Naive B cell (primary cell): ENCODE measurements at regions not wholly inside any gene's neighbourhood (a gene's known extent, or its start where the extent isn't known, plus 50 kb on each side); places are given as distances from the start of the nearest gene placed in this dataset.
A peak's percentile ranks its signal among the peaks of the same experiment; 100 is the strongest.

ENCODE experiments used
- ATAC-seq, 2 donors: fragments of 150-1000 bp; cut with Tn5 transposase; 2 replicates each; pipeline ENCODE4 v1.10.0; 2021; ENCODE audit warnings: low read depth in 2 of 2, mild to moderate bottlenecking in 2 of 2, moderate library complexity in 2 of 2
- DNase-seq: peaks from one replicate; pipeline ENCODE4 v3.0.0; 2022
- H3K27ac Mint-ChIP-seq, 6 donors: one replicate each; pipeline ENCODE4 v1.8.0; 2020 to 2022; ENCODE audit warnings: mild to moderate bottlenecking in 6 of 6, mixed read lengths in 6 of 6, moderate library complexity in 5 of 6, inconsistent platforms in 2 of 6
- H3K27me3 Mint-ChIP-seq, 3 donors: one replicate each; pipeline ENCODE4 v1.8.0; 2021 to 2022; ENCODE audit warnings: mixed read lengths in 3 of 3, mild to moderate bottlenecking in 1 of 3
- H3K36me3 Mint-ChIP-seq, 2 donors: one replicate each; pipeline ENCODE4 v1.8.0; 2020 to 2022; ENCODE audit warnings: mixed read lengths in 2 of 2, inconsistent platforms in 1 of 2, mild to moderate bottlenecking in 1 of 2
- H3K4me1 Mint-ChIP-seq, 3 donors: one replicate each; pipeline ENCODE4 v1.8.0; 2020 to 2022; ENCODE audit warnings: mixed read lengths in 3 of 3, inconsistent platforms in 1 of 3, mild to moderate bottlenecking in 1 of 3, moderate library complexity in 1 of 3
- H3K4me3 Mint-ChIP-seq, 8 donors: one replicate each; pipeline ENCODE4 v1.8.0; 2020 to 2022; ENCODE audit warnings: mild to moderate bottlenecking in 8 of 8, mixed read lengths in 8 of 8, moderate library complexity in 8 of 8, inconsistent platforms in 2 of 8
- H3K9me3 Mint-ChIP-seq, 7 donors: one replicate each; pipeline ENCODE4 v1.8.0; 2020 to 2022; ENCODE audit warnings: mixed read lengths in 7 of 7, mild to moderate bottlenecking in 5 of 7, inconsistent platforms in 2 of 7, moderate library complexity in 1 of 7

- no peaks in the 10 kb centered on the region for H3K27me3 Mint-ChIP-seq
- no peak for DNase-seq
- H3K36me3 Mint-ChIP-seq, result peaks cover 0 to 4% of the 10 kb centered on the region in 2 donors
- H3K9me3 Mint-ChIP-seq, result peaks cover 0 to 2% (median 0%) of the 10 kb centered on the region in 7 donors
- no peak overlapping the region for H3K27ac Mint-ChIP-seq
- H3K4me1 Mint-ChIP-seq, result peaks cover 3 to 6% (median 3%) of the 10 kb centered on the region in 3 donors
- no peak for ATAC-seq
- H3K4me3 Mint-ChIP-seq, result no peak overlapping the region
Measured at GRCh38 chr6:126091466-126091865, 105.1 kb downstream of the TRMT11 start.

GRCh38 chr6:126093108-126093507 lies 106.8 kb downstream of the TRMT11 start:
- H3K27me3 Mint-ChIP-seq, result no peaks in the 10 kb centered on the region
- no peak overlapping the region for H3K27ac Mint-ChIP-seq
- no peak overlapping the region for H3K4me3 Mint-ChIP-seq
- DNase-seq (no peak), ATAC-seq (no peak)
- H3K4me1 Mint-ChIP-seq, result peaks cover 0 to 3% (median 0%) of the 10 kb centered on the region in 3 donors
- peaks cover 0 to 2% (median 0%) of the 10 kb centered on the region in 7 donors for H3K9me3 Mint-ChIP-seq
- peaks cover 0 to 4% of the 10 kb centered on the region in 2 donors for H3K36me3 Mint-ChIP-seq

GRCh38 chr6:126094411-126094810 lies 108.1 kb downstream of the TRMT11 start:
- Mint-ChIP-seq H3K4me3 (no peak overlapping the region), H3K27ac (no peak overlapping the region), H3K36me3 (peaks cover 0 to 4% of the 10 kb centered on the region in 2 donors), H3K4me1 (peaks cover 0 to 5% (median 0%) of the 10 kb centered on the region in 3 donors), H3K9me3 (peaks cover 0 to 2% (median 0%) of the 10 kb centered on the region in 7 donors), H3K27me3 (no peaks in the 10 kb centered on the region)
- ATAC-seq (no peak), DNase-seq (no peak)

- DNase-seq (no peak), ATAC-seq (no peak)
- Mint-ChIP-seq H3K4me3 (no peak overlapping the region), H3K9me3 (peaks cover 0 to 2% (median 0%) of the 10 kb centered on the region in 7 donors), H3K36me3 (peaks cover 7 to 22% of the 10 kb centered on the region in 2 donors), H3K4me1 (peaks cover 0 to 5% (median 0%) of the 10 kb centered on the region in 3 donors), H3K27me3 (no peaks in the 10 kb centered on the region), H3K27ac (no peak overlapping the region)
Measured at GRCh38 chr6:126100386-126100785, 114.0 kb downstream of the TRMT11 start.

GRCh38 chr6:126102358-126102757 lies 116.0 kb downstream of the TRMT11 start:
- no peak overlapping the region for H3K4me3 Mint-ChIP-seq
- no peaks in the 10 kb centered on the region for H3K9me3 Mint-ChIP-seq
- no peak for DNase-seq
- H3K4me1 Mint-ChIP-seq, result peaks cover 0 to 5% (median 0%) of the 10 kb centered on the region in 3 donors
- H3K36me3 Mint-ChIP-seq, result peaks cover 7 to 26% of the 10 kb centered on the region in 2 donors
- ATAC-seq, result no peak
- H3K27ac Mint-ChIP-seq, result no peak overlapping the region
- no peaks in the 10 kb centered on the region for H3K27me3 Mint-ChIP-seq

GRCh38 chr6:126103993-126104392 lies 117.7 kb downstream of the TRMT11 start:
- no peaks in the 10 kb centered on the region for H3K27me3 Mint-ChIP-seq
- no peaks in the 10 kb centered on the region for H3K4me1 Mint-ChIP-seq
- peaks cover 7 to 26% of the 10 kb centered on the region in 2 donors for H3K36me3 Mint-ChIP-seq
- ATAC-seq (no peak), DNase-seq (no peak)
- H3K4me3 Mint-ChIP-seq, result no peak overlapping the region
- no peaks in the 10 kb centered on the region for H3K9me3 Mint-ChIP-seq
- H3K27ac Mint-ChIP-seq, result peak overlapping the region in 1 of 6 donors; percentile 5

GRCh38 chr6:126107475-126108166 lies 121.3 kb downstream of the TRMT11 start:
- H3K9me3 Mint-ChIP-seq, result no peaks in the 10 kb centered on the region
- no peaks in the 10 kb centered on the region for H3K4me1 Mint-ChIP-seq
- ATAC-seq (no peak), DNase-seq (no peak)
- no peak overlapping the region for H3K4me3 Mint-ChIP-seq
- no peak overlapping the region for H3K27ac Mint-ChIP-seq
- H3K36me3 Mint-ChIP-seq, result peaks cover 0 to 20% of the 10 kb centered on the region in 2 donors
- H3K27me3 Mint-ChIP-seq, result no peaks in the 10 kb centered on the region

GRCh38 chr6:126110512-126111270 lies 124.4 kb downstream of the TRMT11 start:
- no peak for DNase-seq
- no peaks in the 10 kb centered on the region for H3K9me3 Mint-ChIP-seq
- H3K27ac Mint-ChIP-seq, result no peak overlapping the region
- H3K4me3 Mint-ChIP-seq, result no peak overlapping the region
- ATAC-seq, result no peak
- H3K4me1 Mint-ChIP-seq, result no peaks in the 10 kb centered on the region
- H3K36me3 Mint-ChIP-seq, result peaks cover 0 to under 1% of the 10 kb centered on the region in 2 donors
- no peaks in the 10 kb centered on the region for H3K27me3 Mint-ChIP-seq

- Mint-ChIP-seq H3K4me1 (no peaks in the 10 kb centered on the region), H3K4me3 (no peak overlapping the region), H3K9me3 (no peaks in the 10 kb centered on the region), H3K27ac (no peak overlapping the region), H3K27me3 (no peaks in the 10 kb centered on the region), H3K36me3 (no peaks in the 10 kb centered on the region)
- ATAC-seq, result no peak
- no peak for DNase-seq
Measured at GRCh38 chr6:126111327-126111726, 125.0 kb downstream of the TRMT11 start.

GRCh38 chr6:126112171-126112632 lies 125.9 kb downstream of the TRMT11 start:
- Mint-ChIP-seq H3K9me3 (no peaks in the 10 kb centered on the region), H3K27me3 (no peaks in the 10 kb centered on the region), H3K36me3 (peaks cover 0 to under 1% of the 10 kb centered on the region in 2 donors), H3K4me3 (no peak overlapping the region), H3K27ac (no peak overlapping the region), H3K4me1 (no peaks in the 10 kb centered on the region)
- no peak for ATAC-seq
- no peak for DNase-seq

GRCh38 chr6:126113261-126113660 lies 126.9 kb downstream of the TRMT11 start:
- peaks cover 0 to 3% of the 10 kb centered on the region in 2 donors for H3K36me3 Mint-ChIP-seq
- H3K9me3 Mint-ChIP-seq, result no peaks in the 10 kb centered on the region
- no peak overlapping the region for H3K27ac Mint-ChIP-seq
- H3K4me3 Mint-ChIP-seq, result no peak overlapping the region
- no peaks in the 10 kb centered on the region for H3K4me1 Mint-ChIP-seq
- DNase-seq (no peak), ATAC-seq (no peak)
- no peaks in the 10 kb centered on the region for H3K27me3 Mint-ChIP-seq

GRCh38 chr6:126117251-126117650 lies 130.9 kb downstream of the TRMT11 start:
- Mint-ChIP-seq H3K4me3 (no peak overlapping the region), H3K4me1 (no peaks in the 10 kb centered on the region), H3K27ac (no peak overlapping the region), H3K9me3 (no peaks in the 10 kb centered on the region), H3K36me3 (peaks cover 0 to 3% of the 10 kb centered on the region in 2 donors), H3K27me3 (no peaks in the 10 kb centered on the region)
- DNase-seq (no peak), ATAC-seq (no peak)

- ATAC-seq (no peak), DNase-seq (no peak)
- peaks cover 0 to 3% of the 10 kb centered on the region in 2 donors for H3K36me3 Mint-ChIP-seq
- no peaks in the 10 kb centered on the region for H3K4me1 Mint-ChIP-seq
- H3K27me3 Mint-ChIP-seq, result no peaks in the 10 kb centered on the region
- no peaks in the 10 kb centered on the region for H3K9me3 Mint-ChIP-seq
- H3K27ac Mint-ChIP-seq, result no peak overlapping the region
- no peak overlapping the region for H3K4me3 Mint-ChIP-seq
Measured at GRCh38 chr6:126118058-126118755, 131.9 kb downstream of the TRMT11 start.
